GM18873 (cell line): ENCODE measurements at regions not wholly inside any gene's neighbourhood (a gene's known extent, or its start where the extent isn't known, plus 50 kb on each side); places are given as distances from the start of the nearest gene placed in this dataset.

Source experiments
- ATAC-seq: cut with Tn5 transposase; IDR thresholded peaks from one replicate; pipeline ENCODE4 v1.9.1; 2021; ENCODE audit warnings: mild to moderate bottlenecking, moderate library complexity, moderate number of reproducible peaks; ENCODE audit not compliant: unreplicated experiment, low FRiP score

- no peak for ATAC-seq
These were observed 226.0 kb downstream of the DIPK2A start for GRCh38 chr3:144197582-144197981.

GRCh38 chr3:144200004-144200403, 228.4 kb downstream of the DIPK2A start:
- no peak for ATAC-seq

- ATAC-seq: no peak
These were observed 228.8 kb downstream of the DIPK2A start for GRCh38 chr3:144200466-144200865.

DNA sequence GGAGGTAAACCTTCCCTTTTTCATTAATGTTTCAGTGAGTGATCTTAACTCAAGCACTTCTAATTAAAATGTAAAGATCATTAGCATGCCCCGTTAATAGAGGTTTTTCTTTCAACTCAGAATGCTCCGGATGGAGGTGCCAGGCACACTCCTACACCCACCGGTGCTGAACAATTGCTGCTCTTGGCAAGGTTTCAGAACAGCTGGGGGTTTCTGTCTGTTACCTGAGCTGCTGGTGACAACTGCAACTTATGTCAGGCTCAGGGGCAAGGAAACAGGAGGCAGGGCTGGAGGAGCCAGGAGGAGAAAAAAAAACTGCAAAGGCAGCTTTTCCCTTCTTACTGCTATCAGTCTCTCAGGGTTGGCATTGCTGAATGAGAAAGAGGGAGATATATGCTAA, 250.1 kb downstream of the DIPK2A start:
- no peak for ATAC-seq

DNA sequence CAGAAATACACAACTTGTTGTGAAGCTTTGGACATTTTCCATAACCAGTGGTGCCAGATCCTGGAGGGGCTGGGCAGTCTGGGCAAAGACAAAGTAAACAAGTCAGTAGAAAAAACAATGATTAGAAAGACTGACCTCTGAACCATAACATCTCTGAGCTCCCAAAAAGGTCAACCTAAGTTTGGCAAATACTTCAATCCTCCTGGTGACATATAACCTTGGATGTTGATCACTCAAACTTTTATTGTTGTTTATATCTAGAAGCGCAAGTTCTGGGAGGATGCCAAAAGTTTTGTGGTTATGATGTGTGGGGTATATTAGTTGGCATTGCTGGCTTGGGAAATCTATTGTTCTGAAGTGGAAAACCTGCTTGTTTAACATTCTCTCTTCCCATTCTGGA, 257.7 kb downstream of the DIPK2A start:
- no peak for ATAC-seq

GRCh38 chr3:144229953-144230352, 258.3 kb downstream of the DIPK2A start:
- no peak for ATAC-seq

DNA sequence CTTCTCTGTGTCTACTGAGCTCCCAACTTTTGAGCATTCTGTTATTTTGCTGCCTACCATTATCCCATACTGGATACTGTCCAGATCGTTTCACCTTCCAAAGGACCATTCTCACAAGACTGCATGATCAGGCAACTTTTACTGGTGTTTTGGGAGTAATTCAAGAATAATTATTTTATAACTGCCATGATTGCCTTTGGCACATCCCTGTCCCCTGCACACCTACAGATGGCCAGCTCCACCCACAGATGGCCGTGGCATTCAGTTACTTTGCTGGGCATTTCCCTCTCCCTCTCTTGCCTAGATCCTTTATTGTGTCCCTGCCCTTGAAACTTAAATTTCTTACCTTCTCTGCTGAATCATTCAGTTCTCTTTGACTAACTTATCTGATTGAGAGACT, 263.9 kb downstream of the DIPK2A start:
- ATAC-seq: no peak

- ATAC-seq: no peak
These were observed 265.7 kb downstream of the DIPK2A start for GRCh38 chr3:144237351-144237750.

DNA sequence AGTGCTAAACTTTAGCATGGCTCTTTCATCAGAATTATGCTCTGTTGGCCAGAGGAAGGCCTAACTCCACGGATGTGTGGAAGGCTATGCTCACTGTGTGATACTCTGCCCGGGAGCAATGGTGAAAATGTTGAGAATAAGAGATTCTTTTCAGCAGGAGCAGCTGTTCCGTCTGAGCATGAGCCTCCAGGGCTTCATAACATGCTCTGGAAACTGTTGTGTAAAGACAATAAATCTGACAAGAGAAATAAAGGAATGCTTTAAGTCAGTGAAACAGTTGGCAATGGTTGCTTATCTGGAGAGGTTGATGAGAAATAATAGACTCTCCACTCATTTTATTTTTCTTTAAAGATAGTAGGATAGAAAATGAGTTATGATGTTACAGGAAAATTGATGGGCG, 269.8 kb downstream of the DIPK2A start:
- ATAC-seq: no peak

GRCh38 chr3:144242747-144243146, 271.1 kb downstream of the DIPK2A start:
- ATAC-seq: no peak

DNA sequence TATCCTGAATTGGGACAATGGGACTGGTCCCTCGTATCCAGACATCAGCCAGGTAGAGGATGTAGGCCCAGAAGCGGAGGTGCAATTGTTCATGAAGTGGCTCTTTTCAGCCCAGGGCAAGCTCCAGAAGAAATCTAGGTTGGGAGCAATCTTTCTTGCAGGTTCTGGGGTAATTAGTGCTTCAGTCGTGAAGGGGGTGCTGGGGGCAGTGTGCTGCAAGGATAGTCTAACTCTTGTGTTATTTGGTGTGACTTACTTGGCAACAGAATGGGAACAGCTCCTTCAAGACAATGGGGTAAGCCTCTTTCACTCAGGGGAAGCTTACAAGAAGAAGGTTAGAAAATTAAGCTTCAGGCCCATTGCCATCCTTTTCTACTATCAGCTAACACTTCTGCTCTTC, 273.0 kb downstream of the DIPK2A start:
- no peak for ATAC-seq

DNA sequence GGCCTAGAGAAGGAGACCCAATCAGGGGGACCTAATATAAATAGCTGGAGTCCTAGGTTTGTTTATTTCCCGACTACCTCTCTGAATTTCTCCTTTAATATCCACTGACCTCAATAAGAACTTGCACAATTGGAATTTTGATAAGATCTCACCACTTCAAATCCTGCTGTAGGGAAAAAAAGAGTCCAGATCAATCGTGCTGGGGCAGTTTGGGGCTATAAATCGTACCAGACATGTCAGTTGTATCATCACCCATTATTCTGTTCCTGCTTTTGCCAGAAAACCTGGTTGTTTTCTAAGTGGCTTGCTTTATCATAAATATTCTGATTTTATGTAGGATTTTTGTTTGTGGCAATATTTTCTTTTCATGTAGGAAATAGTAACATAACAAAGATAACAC, 281.3 kb downstream of the DIPK2A start:
- no peak for ATAC-seq

- ATAC-seq: no peak
These were observed 285.8 kb downstream of the DIPK2A start for GRCh38 chr3:144257381-144257780.

DNA sequence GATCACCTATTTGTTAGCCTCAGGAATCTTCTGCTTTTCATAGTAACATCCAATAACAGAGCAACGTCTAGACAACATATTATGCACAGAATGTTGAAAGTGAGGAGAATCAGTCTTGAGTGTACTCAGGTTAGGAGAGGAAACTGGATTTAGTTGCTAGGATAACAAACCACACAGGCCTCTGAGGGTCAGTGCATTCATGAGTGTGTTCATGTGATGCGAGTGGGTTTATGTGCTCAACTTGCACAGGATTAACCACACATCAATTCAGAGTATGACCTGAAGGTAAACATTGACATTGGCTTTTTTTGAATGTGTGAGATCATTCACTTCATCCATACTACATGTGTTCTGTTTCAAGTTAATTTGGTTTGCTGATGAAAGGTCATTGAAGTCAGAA, 287.6 kb downstream of the DIPK2A start:
- no peak for ATAC-seq

DNA sequence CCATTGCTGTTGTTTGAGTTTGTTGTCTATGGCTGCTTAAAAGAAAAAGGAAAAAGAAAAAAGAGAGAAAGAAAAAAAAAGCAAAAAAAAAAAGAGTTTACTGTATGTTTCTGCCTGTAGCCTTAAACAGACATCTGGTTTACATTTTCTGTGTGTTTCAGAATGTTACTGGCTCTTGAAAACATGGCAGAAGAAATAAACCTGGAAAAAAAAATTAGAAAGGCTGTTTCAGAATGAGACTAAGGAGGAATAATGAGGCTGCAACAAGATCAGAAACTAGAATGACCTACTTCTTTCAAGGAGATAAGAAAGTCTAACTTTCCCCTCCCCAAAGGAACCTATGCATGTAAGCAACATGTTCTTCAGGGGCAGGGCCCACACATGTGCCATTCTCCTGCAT, 292.1 kb downstream of the DIPK2A start:
- ATAC-seq: no peak

DNA sequence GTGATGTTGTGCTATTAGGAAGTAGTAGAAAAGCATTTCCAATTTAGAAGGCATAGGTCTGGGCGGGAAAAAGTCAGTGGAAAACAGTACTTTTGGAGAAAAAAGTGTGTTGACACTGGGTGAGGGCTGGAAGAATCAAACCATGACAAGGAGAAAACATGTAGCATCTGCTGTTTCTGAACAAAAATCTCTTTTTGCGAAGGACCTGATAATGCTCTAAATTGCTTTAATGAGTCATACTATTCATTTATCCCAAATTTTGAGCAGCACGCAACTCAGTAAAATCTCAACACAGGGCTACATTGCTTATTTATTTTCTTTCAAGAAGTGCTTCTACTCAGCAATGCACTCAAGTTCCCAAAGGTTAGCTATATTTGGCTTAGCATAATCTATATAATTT, 292.7 kb downstream of the DIPK2A start:
- no peak for ATAC-seq

- no peak for ATAC-seq
These were observed 293.2 kb downstream of the DIPK2A start for GRCh38 chr3:144264794-144265193.

GRCh38 chr3:144265542-144266100, 294.0 kb downstream of the DIPK2A start:
- no peak for ATAC-seq

- ATAC-seq: no peak
These were observed 298.5 kb downstream of the DIPK2A start for GRCh38 chr3:144270100-144270499.

- ATAC-seq: no peak
These were observed 301.1 kb downstream of the DIPK2A start for GRCh38 chr3:144272680-144273079.

DNA sequence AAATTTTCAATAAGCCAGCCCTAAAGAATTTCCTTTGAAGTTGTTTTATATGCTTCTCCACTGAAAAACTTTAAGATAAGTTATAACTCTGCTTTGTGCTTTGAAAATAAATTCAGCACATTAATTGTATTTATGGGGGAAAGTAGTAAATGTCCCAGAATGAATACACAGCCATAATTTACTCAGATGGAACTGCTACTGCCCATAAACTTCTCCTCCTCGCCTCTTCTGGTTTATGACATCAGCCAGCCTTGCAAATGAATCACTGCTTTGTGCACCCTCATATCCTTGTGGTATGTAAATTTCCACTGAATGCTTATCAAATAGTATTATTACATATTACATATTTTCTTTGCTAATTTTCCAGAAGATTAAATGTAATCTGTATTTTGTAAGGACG, 302.0 kb downstream of the DIPK2A start:
- no peak for ATAC-seq

DNA sequence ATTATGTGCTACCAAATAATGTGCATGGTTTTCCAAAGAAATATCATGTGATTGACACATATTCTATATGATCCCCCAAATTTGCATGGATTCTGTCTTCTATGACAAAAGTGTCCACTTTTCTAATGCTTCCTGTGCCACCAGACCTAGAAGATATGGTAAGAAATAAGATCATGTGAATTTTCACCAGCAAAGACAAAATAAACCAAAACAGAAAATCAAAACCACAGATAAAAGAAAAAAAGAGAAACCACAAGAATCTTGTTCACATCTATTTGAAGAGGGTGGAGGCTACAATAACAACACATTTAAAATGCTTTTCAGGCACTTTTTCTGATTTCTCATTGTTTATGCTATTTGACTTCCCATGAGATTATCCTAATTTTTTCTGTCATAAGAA, 303.4 kb downstream of the DIPK2A start:
- ATAC-seq: no peak

DNA sequence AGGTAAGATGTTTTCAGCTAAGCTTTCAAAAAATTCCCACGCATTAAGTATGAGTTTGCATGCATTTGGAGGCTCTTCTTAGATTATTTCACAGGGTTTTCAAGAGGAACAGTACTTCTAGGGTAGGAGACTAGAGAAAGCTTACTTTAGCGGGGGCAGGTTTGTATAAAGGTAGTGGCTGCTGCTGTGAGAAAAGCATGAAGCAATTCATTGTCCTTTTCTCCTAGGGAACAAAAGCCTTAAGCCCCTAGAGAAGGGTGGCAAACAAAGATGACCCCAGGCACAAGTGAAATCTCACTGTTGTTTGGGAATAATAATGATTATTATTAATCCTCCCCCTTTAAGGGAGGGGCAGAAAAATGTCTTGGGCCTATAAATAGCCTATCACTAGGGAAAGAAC, 310.7 kb downstream of the DIPK2A start:
- ATAC-seq: no peak
